Ascending aorta (tissue), 2 donors: ENCODE measurements at regions not wholly inside any gene's neighbourhood (a gene's known extent, or its start where the extent isn't known, plus 50 kb on each side); places are given as distances from the start of the nearest gene placed in this dataset.

Experiments
- DNase-seq, 2 donors: peaks; one replicate each; pipeline ENCODE4 v3.0.0-alpha.2; 2019; ENCODE audit warnings: low spot score in 2 of 2
- H3K27ac ChIP-seq, 2 donors: fragments of 200-600 bp; sonication (generic); one replicate each; pipeline ENCODE4 v1.5.1; 2016 to 2017; ENCODE audit warnings: mild to moderate bottlenecking in 1 of 2
- H3K27me3 ChIP-seq: fragments of 200-600 bp; sonication (generic); one replicate; pipeline ENCODE4 v1.5.1; 2017
- H3K36me3 ChIP-seq, 2 donors: fragments of 200-600 bp; sonication (generic); one replicate each; pipeline ENCODE4 v1.5.1; 2016
- H3K4me1 ChIP-seq, 2 donors: fragments of 200-600 bp; sonication (generic); one replicate each; pipeline ENCODE4 v1.5.1; 2016 to 2017; ENCODE audit warnings: mild to moderate bottlenecking in 1 of 2
- H3K4me3 ChIP-seq, 2 donors: fragments of 200-600 bp; sonication (generic); one replicate each; pipeline ENCODE4 v1.5.1; 2016 to 2017; ENCODE audit warnings: mild to moderate bottlenecking in 1 of 2
- H3K9me3 ChIP-seq, 2 donors: fragments of 200-600 bp; sonication (generic); one replicate each; pipeline ENCODE4 v1.5.1; 2016
- CTCF ChIP-seq, 3 experiments: fragments of 200-600 bp in 2 of 3; fragments of 450-650 bp in 1 of 3; sonication (generic) in 2 of 3; IDR thresholded peaks; one replicate each; pipeline ENCODE4 v1.5.1; 2016 to 2019; ENCODE audit warnings: antibody characterized with exemption in 3 of 3, mild to moderate bottlenecking in 1 of 3, moderate library complexity in 1 of 3
- intact Hi-C: fragments of 100-400 bp; cut with DNase I; formaldehyde crosslinking; loops from one replicate; pipeline ENCODE4 v1.15.1; 2023

GRCh38 chr11:28482666-28483065, 374.5 kb downstream of the METTL15 start:
- Histone ChIP-seq H3K36me3 (no peaks in the 10 kb centered on the region), H3K9me3 (no peaks in the 10 kb centered on the region), H3K27ac (no peak overlapping the region), H3K4me3 (no peak overlapping the region), H3K4me1 (no peaks in the 10 kb centered on the region), H3K27me3 (no peaks in the 10 kb centered on the region)
- no peak for DNase-seq
- intact Hi-C loops = no loop called here
- no peak for TF ChIP-seq CTCF (IDR thresholded peaks at IDR 0.05)

- no peaks in the 10 kb centered on the region for H3K27me3 ChIP-seq
- intact Hi-C loops = no loop called here
- TF ChIP-seq CTCF (IDR thresholded peaks at IDR 0.05) = no peak
- DNase-seq = no peak
- H3K4me3 ChIP-seq = no peak overlapping the region
- no peaks in the 10 kb centered on the region for H3K9me3 ChIP-seq
- no peaks in the 10 kb centered on the region for H3K36me3 ChIP-seq
- no peak overlapping the region for H3K27ac ChIP-seq
- no peaks in the 10 kb centered on the region for H3K4me1 ChIP-seq
These were observed 373.7 kb downstream of the METTL15 start for GRCh38 chr11:28481616-28482480.

- H3K27ac ChIP-seq = no peak overlapping the region
- no peaks in the 10 kb centered on the region for H3K9me3 ChIP-seq
- no peak overlapping the region for H3K4me3 ChIP-seq
- intact Hi-C loops = no loop called here
- H3K36me3 ChIP-seq = no peaks in the 10 kb centered on the region
- TF ChIP-seq CTCF (IDR thresholded peaks at IDR 0.05) = no peak
- DNase-seq = no peak
- no peaks in the 10 kb centered on the region for H3K27me3 ChIP-seq
- H3K4me1 ChIP-seq = no peaks in the 10 kb centered on the region
These were observed 372.2 kb downstream of the METTL15 start for GRCh38 chr11:28480406-28480805.

- no peak for DNase-seq
- Histone ChIP-seq H3K4me3 (no peak overlapping the region), H3K27ac (no peak overlapping the region), H3K9me3 (no peaks in the 10 kb centered on the region), H3K36me3 (no peaks in the 10 kb centered on the region), H3K4me1 (no peaks in the 10 kb centered on the region), H3K27me3 (no peaks in the 10 kb centered on the region)
- intact Hi-C loops = no loop called here
- no peak for TF ChIP-seq CTCF (IDR thresholded peaks at IDR 0.05)
These were observed 368.7 kb downstream of the METTL15 start for GRCh38 chr11:28476864-28477263.

- intact Hi-C loops = no loop called here
- no peak for DNase-seq
- no peaks in the 10 kb centered on the region for H3K27me3 ChIP-seq
- no peak for TF ChIP-seq CTCF (IDR thresholded peaks at IDR 0.05)
- H3K9me3 ChIP-seq = no peaks in the 10 kb centered on the region
- H3K4me1 ChIP-seq = no peaks in the 10 kb centered on the region
- H3K4me3 ChIP-seq = no peak overlapping the region
- no peaks in the 10 kb centered on the region for H3K36me3 ChIP-seq
- no peak overlapping the region for H3K27ac ChIP-seq
These were observed 367.9 kb downstream of the METTL15 start for GRCh38 chr11:28476049-28476448.
